ENCODE measurements at regions not wholly inside any gene's neighbourhood (a gene's known extent, or its start where the extent isn't known, plus 50 kb on each side); places are given as distances from the start of the nearest gene placed in this dataset.

GRCh38 chr5:54902791-54903473 is 82.5 kb downstream of the ESM1 start:
- no peak for TF ChIP-seq CTCF (IDR thresholded peaks at IDR 0.05; ENCODE audit: low read depth, low read length)
- peak; percentile 97 for TF ChIP-seq EZH2phosphoT487 (IDR thresholded peaks at IDR 0.05; ENCODE audit: low read depth)

Data from OCI-LY3 (cell line).